ENCODE measurements at regions not wholly inside any gene's neighbourhood (a gene's known extent, or its start where the extent isn't known, plus 50 kb on each side); places are given as distances from the start of the nearest gene placed in this dataset.

DNA sequence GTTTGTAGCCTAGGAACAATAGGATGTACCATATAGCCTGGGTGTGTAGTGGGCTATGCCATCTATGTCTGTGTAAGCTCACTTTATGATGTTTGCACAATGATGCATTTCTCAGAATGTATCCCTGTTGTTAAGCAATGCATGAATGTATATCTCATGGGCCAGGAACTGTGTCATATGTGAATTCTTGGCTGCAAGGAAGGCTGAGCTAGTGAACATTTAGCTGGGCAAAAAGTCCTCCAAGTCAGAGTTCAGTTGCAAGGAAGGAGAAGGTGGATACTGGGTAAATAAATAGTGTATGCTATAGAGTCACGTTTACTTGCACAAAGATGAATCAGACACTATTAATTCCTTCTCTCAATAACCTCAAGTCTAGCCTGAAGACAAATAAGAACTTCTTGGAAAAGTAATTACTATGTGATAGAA lies 136.1 kb downstream of the EHF start:
- no peak overlapping the region for H3K27ac ChIP-seq (ENCODE audit: low read depth, low read length)
- H3K9me3 ChIP-seq (ENCODE audit: control insufficient read depth, insufficient read depth, low read length), result no peaks in the 10 kb centered on the region
- H3K27me3 ChIP-seq (ENCODE audit: control insufficient read depth, insufficient read depth, low read length), result peaks cover under 1% of the 10 kb centered on the region
- H3K4me3 ChIP-seq (ENCODE audit: low read depth, low read length), result no peak overlapping the region
- ChIA-PET POLR2A (no interaction called here), CTCF (no interaction called here)
- DNase-seq (ENCODE audit: low read depth, low spot score), result no peak
- TF ChIP-seq, protein P1, sequence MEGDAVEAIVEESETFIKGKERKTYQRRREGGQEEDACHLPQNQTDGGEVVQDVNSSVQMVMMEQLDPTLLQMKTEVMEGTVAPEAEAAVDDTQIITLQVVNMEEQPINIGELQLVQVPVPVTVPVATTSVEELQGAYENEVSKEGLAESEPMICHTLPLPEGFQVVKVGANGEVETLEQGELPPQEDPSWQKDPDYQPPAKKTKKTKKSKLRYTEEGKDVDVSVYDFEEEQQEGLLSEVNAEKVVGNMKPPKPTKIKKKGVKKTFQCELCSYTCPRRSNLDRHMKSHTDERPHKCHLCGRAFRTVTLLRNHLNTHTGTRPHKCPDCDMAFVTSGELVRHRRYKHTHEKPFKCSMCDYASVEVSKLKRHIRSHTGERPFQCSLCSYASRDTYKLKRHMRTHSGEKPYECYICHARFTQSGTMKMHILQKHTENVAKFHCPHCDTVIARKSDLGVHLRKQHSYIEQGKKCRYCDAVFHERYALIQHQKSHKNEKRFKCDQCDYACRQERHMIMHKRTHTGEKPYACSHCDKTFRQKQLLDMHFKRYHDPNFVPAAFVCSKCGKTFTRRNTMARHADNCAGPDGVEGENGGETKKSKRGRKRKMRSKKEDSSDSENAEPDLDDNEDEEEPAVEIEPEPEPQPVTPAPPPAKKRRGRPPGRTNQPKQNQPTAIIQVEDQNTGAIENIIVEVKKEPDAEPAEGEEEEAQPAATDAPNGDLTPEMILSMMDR (IDR thresholded peaks at IDR 0.05; ENCODE audit: low read depth, low read length), result no peak

DNA sequence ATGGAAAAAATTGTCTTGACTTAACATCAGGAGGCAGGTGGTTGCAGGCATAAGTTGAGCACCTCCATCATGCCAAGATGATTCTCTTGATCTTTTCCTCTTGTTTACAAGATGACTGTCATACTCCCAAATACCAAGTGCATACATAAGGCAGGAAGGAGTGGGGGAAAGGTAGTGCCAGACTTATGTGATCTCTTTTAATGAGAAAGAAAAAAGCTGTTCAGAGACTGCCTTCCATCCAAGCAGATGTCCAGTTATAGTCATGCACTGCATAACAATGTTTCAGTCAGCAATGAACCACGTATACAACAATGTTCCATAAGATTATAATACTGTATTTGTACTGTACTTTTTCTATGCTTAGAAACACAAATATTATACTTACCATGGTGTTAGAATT lies 135.7 kb downstream of the EHF start:
- ChIA-PET POLR2A (no interaction called here), CTCF (interaction anchor here (0.6 kb wide), 1 partner anchor 229 kb away, joined by 3 read pairs; no protein-coding TSS in a partner anchor)
- peaks cover 2% of the 10 kb centered on the region for H3K27me3 ChIP-seq (ENCODE audit: control insufficient read depth, insufficient read depth, low read length)
- H3K27ac ChIP-seq (ENCODE audit: low read depth, low read length), result no peak overlapping the region
- no peaks in the 10 kb centered on the region for H3K9me3 ChIP-seq (ENCODE audit: control insufficient read depth, insufficient read depth, low read length)
- no peak for DNase-seq (ENCODE audit: low read depth, low spot score)
- TF ChIP-seq, protein P1 (IDR thresholded peaks at IDR 0.05; ENCODE audit: low read depth, low read length), result no peak
- no peak overlapping the region for H3K4me3 ChIP-seq (ENCODE audit: low read depth, low read length)

DNA sequence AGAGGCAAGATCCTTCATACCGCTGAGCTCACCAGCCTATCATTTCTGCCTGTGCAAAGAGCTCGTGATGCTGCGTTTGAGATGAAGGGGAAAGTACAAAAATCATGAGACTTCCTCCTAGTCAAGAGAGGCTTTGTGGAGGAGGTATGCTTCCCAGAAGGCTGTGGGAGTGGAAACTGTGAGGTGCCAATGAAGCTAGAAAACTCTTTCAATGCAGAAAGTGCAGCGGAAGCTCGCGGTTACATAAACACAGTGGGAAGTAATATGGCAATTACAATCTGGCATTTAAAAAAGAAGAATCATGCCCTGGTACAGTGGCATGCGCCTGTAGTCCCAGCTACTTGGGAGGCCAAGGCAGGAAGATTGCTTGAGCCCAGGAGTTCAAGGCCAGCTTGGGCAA lies 134.8 kb downstream of the EHF start:
- ChIA-PET POLR2A (no interaction called here), CTCF (no interaction called here)
- TF ChIP-seq, protein P1 (IDR thresholded peaks at IDR 0.05; ENCODE audit: low read depth, low read length), result no peak
- H3K4me3 ChIP-seq (ENCODE audit: low read depth, low read length), result no peak overlapping the region
- no peak overlapping the region for H3K27ac ChIP-seq (ENCODE audit: low read depth, low read length)
- H3K9me3 ChIP-seq (ENCODE audit: control insufficient read depth, insufficient read depth, low read length), result no peaks in the 10 kb centered on the region
- peaks cover 2% of the 10 kb centered on the region for H3K27me3 ChIP-seq (ENCODE audit: control insufficient read depth, insufficient read depth, low read length)
- DNase-seq (ENCODE audit: low read depth, low spot score), result no peak

DNA sequence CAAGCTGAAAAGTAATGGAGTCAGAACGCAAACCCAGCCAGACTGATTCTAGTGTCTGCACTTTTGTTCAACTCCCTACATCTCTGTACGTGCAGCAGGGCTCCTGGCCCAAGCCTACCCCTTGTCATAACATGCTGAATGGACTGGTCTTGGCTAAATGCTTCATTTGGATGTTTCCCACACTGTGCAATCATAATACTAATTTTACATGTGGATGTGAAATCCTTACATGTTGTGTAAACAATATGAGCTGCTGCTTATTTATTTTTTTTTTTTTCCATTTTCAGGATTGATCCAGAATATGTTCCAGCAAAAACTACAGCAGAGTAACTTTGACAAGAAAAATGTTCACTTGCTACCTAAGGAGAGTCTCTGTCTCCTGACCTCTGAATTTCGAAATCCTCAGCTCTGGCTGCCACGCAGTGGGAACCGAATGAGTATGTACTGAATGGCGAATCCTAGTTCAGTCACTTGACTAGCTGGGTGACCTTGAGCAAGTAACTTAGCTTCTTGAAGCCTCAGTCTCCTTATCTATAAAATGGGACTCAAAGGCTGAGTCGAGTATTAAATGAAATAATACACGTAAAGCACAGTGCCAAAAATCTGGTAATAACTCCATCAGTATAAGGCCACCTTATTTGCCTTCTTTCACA lies 133.4 kb downstream of the EHF start:
- DNase-seq (ENCODE audit: low read depth, low spot score), result no peak
- CTCF ChIA-PET, result no interaction called here
- H3K27ac ChIP-seq (ENCODE audit: low read depth, low read length), result no peak overlapping the region

More for the DNA sequence above, 133.4 kb downstream of the EHF start:
- H3K9me3 ChIP-seq (ENCODE audit: control insufficient read depth, insufficient read depth, low read length), result no peaks in the 10 kb centered on the region
- H3K4me3 ChIP-seq (ENCODE audit: low read depth, low read length), result no peak overlapping the region
- TF ChIP-seq, protein P1 (IDR thresholded peaks at IDR 0.05; ENCODE audit: low read depth, low read length), result no peak
- POLR2A ChIA-PET, result no interaction called here
- peaks cover 2% of the 10 kb centered on the region for H3K27me3 ChIP-seq (ENCODE audit: control insufficient read depth, insufficient read depth, low read length)
